T47D (cell line): ENCODE measurements at regions not wholly inside any gene's neighbourhood (a gene's known extent, or its start where the extent isn't known, plus 50 kb on each side); places are given as distances from the start of the nearest gene placed in this dataset.

Experiments
- DNase-seq, 2 experiments: peaks; one replicate each; pipeline versions ENCODE4 v3.0.0 to v3.0.0-alpha.2; 2011 to 2012; ENCODE audit warnings: low read depth in 1 of 2, low spot score in 1 of 2
- JUND ChIP-seq: IDR thresholded peaks from 2 replicates; pipeline ENCODE4 v1.6.1; 2012; ENCODE audit warnings: low read depth
- in situ Hi-C: cut with HindIII; loops from 2 replicates; pipeline ENCODE4 v1.10.0; 2016; ENCODE audit warnings: low sequenced_read_pairs, low pct_unique_long_range_greater_than_20kb

DNA sequence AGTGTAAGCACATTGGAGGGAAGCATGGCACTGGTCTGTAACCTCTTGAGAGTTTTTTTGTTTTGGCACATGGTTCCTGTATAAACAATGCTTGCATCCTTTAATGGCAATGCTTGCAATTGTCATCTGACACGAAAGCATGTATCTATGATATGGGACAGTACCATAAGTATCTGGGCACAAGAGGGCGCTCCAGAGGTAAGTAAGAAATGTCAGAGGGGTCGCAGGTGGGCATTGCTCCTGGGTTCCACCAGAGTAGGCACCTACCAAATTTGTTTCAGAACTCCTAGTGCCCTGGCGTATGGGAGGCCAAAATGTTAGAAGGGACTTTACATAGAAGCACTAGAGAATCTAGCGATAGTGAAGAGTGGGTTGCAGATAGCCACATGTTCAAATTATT, 58.7 kb upstream of the BCHE start:
- no peak for TF ChIP-seq JUND
- in situ Hi-C loops, result no loop called here
- peak in 1 of 2 experiments; percentile 46 for DNase-seq

DNA sequence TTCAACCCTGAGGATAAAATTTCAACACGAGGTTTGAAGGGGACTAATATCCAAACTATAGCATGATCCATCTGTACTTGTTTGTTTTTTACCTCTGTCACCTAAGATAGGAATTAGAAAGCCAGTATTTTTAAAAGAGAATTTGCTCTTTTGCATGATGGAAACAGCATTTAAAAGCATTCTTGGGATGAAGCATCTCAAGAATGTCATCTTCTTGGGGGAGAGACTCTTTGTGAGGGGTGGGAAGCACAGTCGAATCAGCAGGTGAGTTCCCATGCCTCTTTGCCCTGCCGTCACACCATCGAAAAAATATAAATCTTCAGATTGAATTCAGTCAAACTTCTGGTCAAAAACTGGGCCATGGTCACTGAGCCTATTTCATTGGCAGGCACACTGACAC, 55.3 kb upstream of the BCHE start:
- in situ Hi-C loops, result no loop called here
- DNase-seq, result no peak
- TF ChIP-seq JUND, result no peak
